HCT116 (cell line): ENCODE measurements at regions not wholly inside any gene's neighbourhood (a gene's known extent, or its start where the extent isn't known, plus 50 kb on each side); places are given as distances from the start of the nearest gene placed in this dataset.

Experiments used
- ATAC-seq: fragments of 200-7000 bp; cut with Tn5 transposase; 2 replicates; pipeline ENCODE4 v1.9.1; 2020; ENCODE audit warnings: mild to moderate bottlenecking, moderate library complexity
- BruUV-seq: library from RNA; stranded (reverse); fragments of 400-500 nt; replicated peaks from 2 replicates; lab custom pipeline; 2021; lab: Mats Ljungman, UMichigan
- CTCF ChIA-PET: fragments of 300-600 bp; sonication (Branson Sonifier 250); formaldehyde crosslinking; loops from one replicate; lab custom pipeline; 2021; ENCODE audit warnings: antibody characterized with exemption; lab: Charles Lee
- POLR2A ChIA-PET: fragments of 300-600, 350-600 bp; sonication (Branson Sonifier 250); formaldehyde crosslinking; loops from one replicate; lab custom pipeline; 2021; ENCODE audit warnings: antibody characterized with exemption; lab: Charles Lee
- RAD21 ChIA-PET, 2 experiments: fragments of 300-600 bp; sonication (Branson Sonifier 250); formaldehyde crosslinking; loops; one replicate each; lab custom pipeline; 2023; ENCODE audit warnings: low total read pairs in 2 of 2; ENCODE audit not compliant: uncharacterized antibody in 2 of 2, unreplicated experiment in 2 of 2, low non-redundant PET in 1 of 2; lab: Charles Lee
- DNase-seq: peaks from one replicate; pipeline ENCODE4 v3.0.0-alpha.2; 2010; ENCODE audit warnings: low read depth, low spot score
- H2AFZ ChIP-seq: fragments of 200-600 bp; shearing (Covaris generic), sonication (generic); 2 replicates; pipeline ENCODE4 v1.6.1; 2017; ENCODE audit warnings: low read depth, mixed run types, mixed read lengths, antibody characterized with exemption, low read length; ENCODE audit not compliant: poor library complexity, severe bottlenecking
- H3K27ac ChIP-seq: 2 replicates; pipeline ENCODE4 v1.5.1; 2012; ENCODE audit warnings: low read depth, low read length
- H3K27me3 ChIP-seq: fragments of 200-600 bp; sonication (generic); 2 replicates; pipeline ENCODE4 v1.6.1; 2016; ENCODE audit warnings: mixed run types, low read length, mixed read lengths; ENCODE audit not compliant: insufficient read depth
- H3K36me3 ChIP-seq, 2 experiments: fragments of 200-500 bp in 1 of 2; fragments of 200-600 bp in 1 of 2; sonication (Bioruptor generic) in 1 of 2; sonication (generic) in 1 of 2; 2 replicates each; pipeline versions ENCODE4 v1.5.1 to v1.6.1; 2014 to 2016; ENCODE audit warnings: low read length in 2 of 2, inconsistent platforms in 1 of 2, mixed read lengths in 1 of 2, mixed run types in 1 of 2; ENCODE audit not compliant: insufficient read depth in 2 of 2, control insufficient read depth in 1 of 2
- H3K4me1 ChIP-seq, 2 experiments: fragments of 200-600 bp in 1 of 2; sonication (generic) in 1 of 2; 2 replicates each; pipeline versions ENCODE4 v1.5.1 to v1.6.1; 2012 to 2017; ENCODE audit warnings: low read length in 2 of 2, inconsistent platforms in 1 of 2, mild to moderate bottlenecking in 1 of 2, mixed read lengths in 1 of 2, mixed run types in 1 of 2, moderate library complexity in 1 of 2; ENCODE audit not compliant: insufficient read depth in 2 of 2, control insufficient read depth in 1 of 2
- H3K4me2 ChIP-seq: fragments of 200-600 bp; sonication (generic); 2 replicates; pipeline ENCODE4 v1.6.1; 2017; ENCODE audit warnings: mixed run types, low read length, mixed read lengths
- H3K4me3 ChIP-seq, 2 experiments: fragments of 200-600 bp in 1 of 2; sonication (generic) in 1 of 2; replicated peaks in 1 of 2; 2 replicates each; pipeline ENCODE4 v1.5.1; 2011 to 2016; ENCODE audit warnings: low read length in 2 of 2, control low read depth in 1 of 2, low read depth in 1 of 2, mild to moderate bottlenecking in 1 of 2, mixed read lengths in 1 of 2, mixed run types in 1 of 2
- H3K79me2 ChIP-seq: fragments of 200-600 bp; sonication (generic); 2 replicates; pipeline ENCODE4 v1.6.1; 2017; ENCODE audit warnings: mild to moderate bottlenecking, mixed run types, low read length, moderate library complexity, mixed read lengths; ENCODE audit not compliant: insufficient read depth
- H3K9ac ChIP-seq: fragments of 200-600 bp; sonication (generic); 2 replicates; pipeline ENCODE4 v1.6.1; 2016; ENCODE audit warnings: low read length, mixed read lengths
- H3K9me2 ChIP-seq: fragments of 200-600 bp; sonication (generic), shearing (Covaris generic); 2 replicates; pipeline ENCODE4 v1.6.1; 2017; ENCODE audit warnings: mixed run types, mild to moderate bottlenecking, moderate library complexity; ENCODE audit not compliant: insufficient read depth
- H3K9me3 ChIP-seq, 2 experiments: fragments of 200-500 bp in 1 of 2; fragments of 200-600 bp in 1 of 2; sonication (Bioruptor generic) in 1 of 2; sonication (generic) in 1 of 2; 2 replicates each; pipeline ENCODE4 v1.6.1; 2014 to 2017; ENCODE audit warnings: low read length in 2 of 2, mixed read lengths in 2 of 2, inconsistent platforms in 1 of 2, low read depth in 1 of 2, mild to moderate bottlenecking in 1 of 2, mixed run types in 1 of 2, moderate library complexity in 1 of 2; ENCODE audit not compliant: control insufficient read depth in 1 of 2, insufficient read depth in 1 of 2
- H4K20me1 ChIP-seq: fragments of 200-600 bp; sonication (generic), shearing (Covaris generic); 2 replicates; pipeline ENCODE4 v1.6.1; 2017; ENCODE audit warnings: mixed run types, mild to moderate bottlenecking, moderate library complexity; ENCODE audit not compliant: insufficient read depth
- SIN3A ChIP-seq: IDR thresholded peaks from 2 replicates; pipeline ENCODE4 v1.6.1; 2012; ENCODE audit warnings: low read depth
- SP1 ChIP-seq: IDR thresholded peaks from 2 replicates; pipeline ENCODE4 v1.6.1; 2012; ENCODE audit warnings: low read depth
- YY1 ChIP-seq: IDR thresholded peaks from 2 replicates; pipeline ENCODE4 v1.6.1; 2011; ENCODE audit warnings: low read length, low read depth, moderate library complexity, mild to moderate bottlenecking; ENCODE audit not compliant: insufficient replicate concordance; ENCODE audit errors: extremely low read depth
- ZFX ChIP-seq: fragments of 450-650 bp; IDR thresholded peaks from 2 replicates; pipeline ENCODE4 v1.6.1; 2017
- intact Hi-C: fragments of 100-400 bp; cut with micrococcal nuclease; formaldehyde crosslinking; loops from 2 replicates; pipeline ENCODE4 v1.10.0; 2022
- TF ChIP-seq, protein P1 (sequence below), 3 experiments: fragments of 200-600 bp in 1 of 3; sonication (generic) in 1 of 3; IDR thresholded peaks in 2 of 3; conservative IDR thresholded peaks in 1 of 3; 2 replicates each; pipeline ENCODE4 v1.5.1; 2012 to 2017; ENCODE audit warnings: low read depth in 2 of 3, low read length in 2 of 3, antibody characterized with exemption in 1 of 3, borderline replicate concordance in 1 of 3, control low read depth in 1 of 3, mild to moderate bottlenecking in 1 of 3, mixed read lengths in 1 of 3, mixed run types in 1 of 3, moderate library complexity in 1 of 3; ENCODE audit not compliant: insufficient read depth in 1 of 3
- TF ChIP-seq, protein P2 (sequence below): IDR thresholded peaks from 2 replicates; pipeline ENCODE4 v1.6.1; 2012
- TF ChIP-seq, protein P3 (sequence below): IDR thresholded peaks from 2 replicates; pipeline ENCODE4 v1.6.1; 2011; ENCODE audit warnings: mild to moderate bottlenecking, low read length, moderate library complexity; ENCODE audit not compliant: insufficient replicate concordance; ENCODE audit errors: extremely low read depth

DNA sequence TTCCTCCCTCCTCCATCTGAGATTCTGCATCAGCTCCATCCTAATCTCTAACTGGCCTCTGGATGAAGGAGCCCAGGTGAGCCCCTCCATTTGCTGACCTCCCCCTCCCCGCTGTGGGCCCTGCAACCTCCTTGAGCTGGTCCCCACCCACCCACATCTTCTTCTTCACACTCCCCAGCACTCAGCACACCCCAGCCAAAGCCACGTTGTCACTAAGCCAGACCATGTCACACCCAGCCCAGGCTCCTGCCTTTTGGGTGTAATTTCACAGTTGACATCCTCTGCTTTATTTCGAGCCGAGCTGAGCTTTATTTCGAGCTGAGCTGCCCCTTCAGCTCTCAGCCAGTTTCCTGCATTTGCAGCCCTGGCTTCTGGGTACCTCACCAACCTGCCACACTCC lies 282.7 kb upstream of the TNRC6C start:
- no peak overlapping the region for H3K9ac ChIP-seq
- ATAC-seq (no peak), DNase-seq (no peak)
- H4K20me1 ChIP-seq, result no peaks in the 10 kb centered on the region
- intact Hi-C loops, result no loop called here
- H2AFZ ChIP-seq, result no peak overlapping the region
- H3K36me3 ChIP-seq, result no peaks in the 10 kb centered on the region
- ChIA-PET POLR2A (no interaction called here), RAD21 (no interaction called here), CTCF (no interaction called here)
- no peak overlapping the region for H3K4me2 ChIP-seq
- TF ChIP-seq SP1, result no peak
- TF ChIP-seq, protein P1, sequence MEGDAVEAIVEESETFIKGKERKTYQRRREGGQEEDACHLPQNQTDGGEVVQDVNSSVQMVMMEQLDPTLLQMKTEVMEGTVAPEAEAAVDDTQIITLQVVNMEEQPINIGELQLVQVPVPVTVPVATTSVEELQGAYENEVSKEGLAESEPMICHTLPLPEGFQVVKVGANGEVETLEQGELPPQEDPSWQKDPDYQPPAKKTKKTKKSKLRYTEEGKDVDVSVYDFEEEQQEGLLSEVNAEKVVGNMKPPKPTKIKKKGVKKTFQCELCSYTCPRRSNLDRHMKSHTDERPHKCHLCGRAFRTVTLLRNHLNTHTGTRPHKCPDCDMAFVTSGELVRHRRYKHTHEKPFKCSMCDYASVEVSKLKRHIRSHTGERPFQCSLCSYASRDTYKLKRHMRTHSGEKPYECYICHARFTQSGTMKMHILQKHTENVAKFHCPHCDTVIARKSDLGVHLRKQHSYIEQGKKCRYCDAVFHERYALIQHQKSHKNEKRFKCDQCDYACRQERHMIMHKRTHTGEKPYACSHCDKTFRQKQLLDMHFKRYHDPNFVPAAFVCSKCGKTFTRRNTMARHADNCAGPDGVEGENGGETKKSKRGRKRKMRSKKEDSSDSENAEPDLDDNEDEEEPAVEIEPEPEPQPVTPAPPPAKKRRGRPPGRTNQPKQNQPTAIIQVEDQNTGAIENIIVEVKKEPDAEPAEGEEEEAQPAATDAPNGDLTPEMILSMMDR (IDR thresholded peaks at IDR 0.05 in 2 of 3, conservative IDR thresholded peaks at IDR 0.05 in 1 of 3; ENCODE audit: borderline replicate concordance in 1 of 3, insufficient read depth in 1 of 3, low read depth in 2 of 3, low read length in 2 of 3), result no peak
- no peak for TF ChIP-seq SIN3A
- TF ChIP-seq, protein P2, sequence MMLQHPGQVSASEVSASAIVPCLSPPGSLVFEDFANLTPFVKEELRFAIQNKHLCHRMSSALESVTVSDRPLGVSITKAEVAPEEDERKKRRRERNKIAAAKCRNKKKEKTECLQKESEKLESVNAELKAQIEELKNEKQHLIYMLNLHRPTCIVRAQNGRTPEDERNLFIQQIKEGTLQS, result no peak
- no peaks in the 10 kb centered on the region for H3K4me1 ChIP-seq
- H3K27ac ChIP-seq, result no peak overlapping the region
- no peak overlapping the region for H3K4me3 ChIP-seq
- H3K79me2 ChIP-seq, result no peaks in the 10 kb centered on the region
- H3K27me3 ChIP-seq, result peaks cover 57% of the 10 kb centered on the region; the same call in 1 of the 2 replicates
- no TSS peak for BruUV-seq
- H3K9me2 ChIP-seq, result no peaks in the 10 kb centered on the region
- H3K9me3 ChIP-seq, result no peaks in the 10 kb centered on the region

DNA sequence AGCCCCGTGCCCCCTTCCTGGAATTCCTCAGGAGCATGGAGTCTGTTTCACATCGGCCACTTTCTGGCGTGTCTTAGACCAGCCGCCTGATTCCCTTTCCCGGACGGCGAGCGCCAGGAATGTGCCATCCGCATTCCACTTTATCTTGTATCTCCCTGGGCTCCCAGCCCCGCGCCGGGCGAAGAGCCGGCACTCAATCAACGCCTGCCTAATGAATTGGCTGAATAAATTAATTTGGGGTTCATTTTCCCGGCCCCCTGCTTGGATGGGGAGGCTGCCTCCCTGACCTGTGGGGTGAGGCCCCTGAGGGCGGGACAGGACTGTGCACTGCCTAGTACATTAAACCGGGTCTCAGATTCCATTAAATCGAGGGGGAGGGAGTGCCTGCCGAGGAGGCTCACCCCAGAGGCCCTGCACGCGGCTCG lies 282.3 kb upstream of the TNRC6C start:
- ChIA-PET POLR2A (no interaction called here), RAD21 (no interaction called here), CTCF (no interaction called here)
- Histone ChIP-seq H3K4me3 (no peak overlapping the region), H3K4me2 (no peak overlapping the region), H3K4me1 (no peaks in the 10 kb centered on the region), H3K9ac (no peak overlapping the region), H3K9me3 (no peaks in the 10 kb centered on the region), H3K36me3 (no peaks in the 10 kb centered on the region), H3K27ac (no peak overlapping the region), H3K9me2 (no peaks in the 10 kb centered on the region), H2AFZ (no peak overlapping the region), H3K27me3 (peaks cover 57% of the 10 kb centered on the region; the same call in 1 of the 2 replicates), H3K79me2 (no peaks in the 10 kb centered on the region)
- BruUV-seq, result no TSS peak
- no peak for ATAC-seq
- intact Hi-C loops, result no loop called here
- TF ChIP-seq YY1, result no peak
- TF ChIP-seq ZFX, result no peak
- TF ChIP-seq, protein P3, sequence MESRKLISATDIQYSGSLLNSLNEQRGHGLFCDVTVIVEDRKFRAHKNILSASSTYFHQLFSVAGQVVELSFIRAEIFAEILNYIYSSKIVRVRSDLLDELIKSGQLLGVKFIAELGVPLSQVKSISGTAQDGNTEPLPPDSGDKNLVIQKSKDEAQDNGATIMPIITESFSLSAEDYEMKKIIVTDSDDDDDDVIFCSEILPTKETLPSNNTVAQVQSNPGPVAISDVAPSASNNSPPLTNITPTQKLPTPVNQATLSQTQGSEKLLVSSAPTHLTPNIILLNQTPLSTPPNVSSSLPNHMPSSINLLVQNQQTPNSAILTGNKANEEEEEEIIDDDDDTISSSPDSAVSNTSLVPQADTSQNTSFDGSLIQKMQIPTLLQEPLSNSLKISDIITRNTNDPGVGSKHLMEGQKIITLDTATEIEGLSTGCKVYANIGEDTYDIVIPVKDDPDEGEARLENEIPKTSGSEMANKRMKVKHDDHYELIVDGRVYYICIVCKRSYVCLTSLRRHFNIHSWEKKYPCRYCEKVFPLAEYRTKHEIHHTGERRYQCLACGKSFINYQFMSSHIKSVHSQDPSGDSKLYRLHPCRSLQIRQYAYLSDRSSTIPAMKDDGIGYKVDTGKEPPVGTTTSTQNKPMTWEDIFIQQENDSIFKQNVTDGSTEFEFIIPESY, result no peak
- TF ChIP-seq, all 23 proteins: peak for 0
- H4K20me1 ChIP-seq, result no peaks in the 10 kb centered on the region
- DNase-seq, result no peak
